NCI-H2171 treated with DMSO at 0.1 percent for 48 hours (cell line): ENCODE measurements at regions not wholly inside any gene's neighbourhood (a gene's known extent, or its start where the extent isn't known, plus 50 kb on each side); places are given as distances from the start of the nearest gene placed in this dataset.

Source experiments
- DNase-seq: peaks from one replicate; lab custom pipeline; 2025; lab: John Stamatoyannopoulos, UW

- no peak for DNase-seq
Measured at GRCh38 chr13:103142151-103142550, 75.9 kb upstream of the SLC10A2 start.

GRCh38 chr13:103140001-103140671 lies 73.9 kb upstream of the SLC10A2 start:
- peak; percentile 15 for DNase-seq

GRCh38 chr13:103134271-103134670 lies 68.1 kb upstream of the SLC10A2 start:
- no peak for DNase-seq

GRCh38 chr13:103133556-103133955 lies 67.3 kb upstream of the SLC10A2 start:
- DNase-seq = no peak

GRCh38 chr13:103130681-103131210 lies 64.5 kb upstream of the SLC10A2 start:
- DNase-seq = no peak

- no peak for DNase-seq
Measured at GRCh38 chr13:103130146-103130545, 63.9 kb upstream of the SLC10A2 start.
